RWPE2 (cell line): ENCODE measurements at regions not wholly inside any gene's neighbourhood (a gene's known extent, or its start where the extent isn't known, plus 50 kb on each side); places are given as distances from the start of the nearest gene placed in this dataset.

Experiments used
- ATAC-seq: fragments of 200-7000 bp; cut with Tn5 transposase; 3 replicates; pipeline ENCODE4 v1.9.1; 2021; ENCODE audit warnings: low read depth
- DNase-seq: peaks from one replicate; pipeline ENCODE4 v3.0.0-alpha.2; 2020; ENCODE audit warnings: low spot score
- H3K27ac ChIP-seq: fragments of 450-650 bp; 2 replicates; pipeline ENCODE4 v1.5.1; 2017; ENCODE audit warnings: mild to moderate bottlenecking; ENCODE audit not compliant: poor library complexity, severe bottlenecking
- H3K27me3 ChIP-seq: fragments of 250-450 bp; sonication (Bioruptor Pico); 2 replicates; pipeline ENCODE4 v1.5.1; 2021; ENCODE audit warnings: mild to moderate bottlenecking, moderate library complexity; ENCODE audit not compliant: insufficient read depth, poor library complexity, severe bottlenecking
- H3K36me3 ChIP-seq: fragments of 250-450 bp; sonication (Bioruptor Pico); 2 replicates; pipeline ENCODE4 v1.5.1; 2020; ENCODE audit warnings: low read depth, mild to moderate bottlenecking, moderate library complexity
- H3K4me1 ChIP-seq: fragments of 250-450 bp; sonication (Bioruptor Pico); 2 replicates; pipeline ENCODE4 v1.5.1; 2021; ENCODE audit warnings: mild to moderate bottlenecking, moderate library complexity; ENCODE audit not compliant: insufficient read depth, poor library complexity, severe bottlenecking
- H3K4me3 ChIP-seq: fragments of 250-450 bp; sonication (Bioruptor Pico); 2 replicates; pipeline ENCODE4 v1.5.1; 2021; ENCODE audit warnings: mild to moderate bottlenecking, moderate library complexity; ENCODE audit not compliant: severe bottlenecking
- H3K9me3 ChIP-seq: fragments of 250-450 bp; sonication (Bioruptor Pico); 2 replicates; pipeline ENCODE4 v1.5.1; 2021; ENCODE audit warnings: mild to moderate bottlenecking, moderate library complexity; ENCODE audit not compliant: severe bottlenecking
- CTCF ChIP-seq: fragments of 450-650 bp; IDR thresholded peaks from one replicate; pipeline ENCODE4 v1.5.1; 2017; ENCODE audit warnings: mild to moderate bottlenecking, moderate library complexity; ENCODE audit not compliant: poor library complexity, severe bottlenecking

- peaks cover 2% of the 10 kb centered on the region for H3K9me3 ChIP-seq
- H3K4me1 ChIP-seq, result no peaks in the 10 kb centered on the region
- TF ChIP-seq CTCF, result no peak
- no peak for DNase-seq
- H3K27ac ChIP-seq, result no peak overlapping the region
- H3K36me3 ChIP-seq, result no peaks in the 10 kb centered on the region
- ATAC-seq, result peak; percentile 58; the same call in 1 of the 3 replicates
- no peak overlapping the region for H3K4me3 ChIP-seq
- no peaks in the 10 kb centered on the region for H3K27me3 ChIP-seq
These were observed 61.0 kb upstream of the TGIF1 start for GRCh38 chr18:3388980-3389379.

- Histone ChIP-seq H3K9me3 (peaks cover 2% of the 10 kb centered on the region), H3K4me1 (no peaks in the 10 kb centered on the region), H3K4me3 (no peak overlapping the region), H3K27ac (no peak overlapping the region), H3K27me3 (no peaks in the 10 kb centered on the region), H3K36me3 (no peaks in the 10 kb centered on the region)
- ATAC-seq (no peak), DNase-seq (no peak)
- TF ChIP-seq CTCF, result no peak
These were observed 60.0 kb upstream of the TGIF1 start for GRCh38 chr18:3389977-3390376.

DNA sequence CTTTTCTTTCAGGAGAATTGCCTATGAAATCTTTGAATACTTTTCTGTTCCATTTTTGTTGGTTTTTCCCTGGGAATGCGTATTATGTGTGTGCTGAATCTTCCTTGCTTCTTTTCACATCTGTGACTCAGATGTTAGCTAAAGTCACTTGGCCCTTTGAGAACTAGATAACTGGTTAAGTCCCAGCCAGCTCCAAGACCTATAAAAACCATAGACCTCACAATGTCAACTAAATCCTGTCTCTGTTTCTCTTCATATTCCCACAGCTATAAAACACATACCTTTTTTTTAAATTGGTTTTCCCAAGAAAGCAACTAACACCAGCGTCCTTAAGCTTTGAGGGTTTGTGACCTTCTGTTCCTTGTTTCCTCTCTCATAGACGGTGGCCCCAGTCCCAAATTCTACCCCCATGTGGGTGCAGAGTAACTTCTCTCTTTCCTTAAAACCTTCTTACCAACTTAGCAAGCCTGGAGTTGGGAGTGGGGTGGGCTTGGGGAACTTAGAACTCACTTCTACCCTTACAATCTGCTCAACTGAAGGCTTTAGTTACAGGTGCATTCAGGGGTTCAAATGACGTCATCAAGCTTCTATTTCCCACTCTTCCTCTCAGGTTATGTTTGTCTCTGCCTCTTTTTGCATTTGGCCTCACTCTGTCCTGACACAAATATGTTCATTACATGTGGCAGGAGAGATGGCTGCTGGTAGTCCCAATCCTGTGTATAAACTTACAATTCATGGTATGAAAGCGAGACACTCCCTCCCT is 58.1 kb upstream of the TGIF1 start:
- no peak overlapping the region for H3K27ac ChIP-seq

DNA sequence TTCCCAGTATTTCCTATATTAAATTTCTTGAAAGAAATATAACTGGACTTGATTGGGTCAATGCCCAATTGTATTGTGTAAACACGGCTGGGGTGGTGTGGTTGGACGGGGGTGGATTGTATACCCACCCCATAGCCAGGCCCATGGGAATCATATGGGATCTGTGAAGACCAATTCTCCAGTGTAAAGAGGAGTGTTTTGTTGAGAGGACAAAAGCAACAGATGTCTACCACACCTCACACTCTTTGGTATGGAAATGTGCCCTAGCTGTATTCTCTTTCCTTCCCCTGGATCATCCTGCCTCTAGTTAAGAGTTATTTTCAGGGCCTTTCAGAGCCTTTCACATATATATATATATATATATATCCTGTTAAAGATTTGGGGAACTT is 57.5 kb upstream of the TGIF1 start:
- Histone ChIP-seq H3K4me3 (no peak overlapping the region), H3K36me3 (no peaks in the 10 kb centered on the region), H3K27me3 (no peaks in the 10 kb centered on the region), H3K4me1 (peaks cover 3% of the 10 kb centered on the region), H3K9me3 (peaks cover 2% of the 10 kb centered on the region), H3K27ac (no peak overlapping the region)
- DNase-seq (no peak), ATAC-seq (no peak)
- TF ChIP-seq CTCF, result no peak

More for the DNA sequence above, 58.1 kb upstream of the TGIF1 start:
- Histone ChIP-seq H3K36me3 (no peaks in the 10 kb centered on the region), H3K27me3 (no peaks in the 10 kb centered on the region), H3K4me3 (no peak overlapping the region), H3K4me1 (no peaks in the 10 kb centered on the region), H3K9me3 (peaks cover 2% of the 10 kb centered on the region)
- no peak for ATAC-seq
- DNase-seq, result no peak
- TF ChIP-seq CTCF, result no peak

DNA sequence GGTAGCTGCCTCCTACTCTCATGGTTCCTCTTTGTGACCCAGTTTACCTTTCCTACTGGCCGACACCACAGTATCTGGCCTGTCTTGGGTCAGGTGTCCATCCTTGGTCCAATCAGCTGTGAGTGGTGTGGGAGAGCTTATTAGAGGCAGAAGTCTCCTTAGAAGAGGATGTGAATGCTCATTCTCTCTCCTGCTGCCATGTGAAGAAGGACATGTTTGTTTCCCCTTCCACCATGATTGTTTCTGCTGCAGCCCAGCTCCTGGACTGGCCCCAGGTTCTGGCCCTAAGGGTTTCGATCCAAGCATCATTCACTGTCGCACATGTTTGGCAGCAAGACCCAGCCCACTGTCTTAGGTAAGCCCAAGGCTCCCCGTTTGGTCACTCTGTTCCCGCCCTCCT is 55.3 kb upstream of the TGIF1 start:
- H3K4me3 ChIP-seq, result no peak overlapping the region
- no peaks in the 10 kb centered on the region for H3K27me3 ChIP-seq
- peaks cover 2% of the 10 kb centered on the region for H3K9me3 ChIP-seq
- no peaks in the 10 kb centered on the region for H3K36me3 ChIP-seq
- no peak for ATAC-seq
- DNase-seq, result no peak
- peaks cover 4% of the 10 kb centered on the region for H3K4me1 ChIP-seq
- H3K27ac ChIP-seq, result no peak overlapping the region
- no peak for TF ChIP-seq CTCF
